SK-N-SH (cell line): ENCODE measurements at regions not wholly inside any gene's neighbourhood (a gene's known extent, or its start where the extent isn't known, plus 50 kb on each side); places are given as distances from the start of the nearest gene placed in this dataset.

ENCODE experiments used
- CTCF ChIP-seq: fragments of 200-600 bp; sonication (generic); IDR thresholded peaks from 2 replicates; pipeline ENCODE4 v1.6.1; 2017; ENCODE audit warnings: antibody characterized with exemption, mild to moderate bottlenecking, moderate library complexity
- EP300 ChIP-seq, 2 experiments: IDR thresholded peaks; 2 replicates each; pipeline versions ENCODE4 v1.4.0 to v1.6.1; 2012; ENCODE audit warnings: borderline replicate concordance in 1 of 2, low read depth in 1 of 2, low read length in 1 of 2
- EZH2phosphoT487 ChIP-seq: fragments of 200-600 bp; sonication (generic); IDR thresholded peaks from 2 replicates; pipeline ENCODE4 v1.6.1; 2017; ENCODE audit warnings: low read depth, mixed run types, mild to moderate bottlenecking, antibody characterized with exemption, moderate library complexity, borderline replicate concordance
- GABPA ChIP-seq: IDR thresholded peaks from 2 replicates; pipeline ENCODE4 v1.4.0; 2012; ENCODE audit warnings: low read depth, mild to moderate bottlenecking
- MAX ChIP-seq: IDR thresholded peaks from 2 replicates; pipeline ENCODE4 v1.4.0; 2012; ENCODE audit warnings: low read depth
- POLR2AphosphoS5 ChIP-seq: IDR thresholded peaks from 2 replicates; pipeline ENCODE4 v1.6.1; 2012; ENCODE audit warnings: low read depth, low read length
- RAD21 ChIP-seq: IDR thresholded peaks from 2 replicates; pipeline ENCODE4 v1.6.1; 2012; ENCODE audit warnings: mild to moderate bottlenecking, low read length
- TEAD4 ChIP-seq: IDR thresholded peaks from 2 replicates; pipeline ENCODE4 v1.4.0; 2012; ENCODE audit warnings: mild to moderate bottlenecking, borderline replicate concordance; ENCODE audit not compliant: insufficient read depth

- TF ChIP-seq CTCF (no peak), GABPA (no peak), TEAD4 (no peak), EP300 (IDR thresholded peaks at IDR 0.05; ENCODE audit: borderline replicate concordance in 1 of 2, low read depth in 1 of 2, low read length in 1 of 2) (no peak), MAX (no peak), RAD21 (no peak), POLR2AphosphoS5 (no peak), EZH2phosphoT487 (no peak)
Measured at GRCh38 chr4:22881411-22881810, 188.7 kb downstream of the GBA3 start.
